GM21786 (cell line): ENCODE measurements at regions not wholly inside any gene's neighbourhood (a gene's known extent, or its start where the extent isn't known, plus 50 kb on each side); places are given as distances from the start of the nearest gene placed in this dataset.
"Not testable (repeated sequence)": the region's sequence is repeated elsewhere in the genome, so short reads cannot be mapped to it uniquely, and the experiment has no call there.

Experiments
- ATAC-seq: cut with Tn5 transposase; IDR thresholded peaks from one replicate; pipeline ENCODE4 v1.9.1; 2021; ENCODE audit not compliant: unreplicated experiment

GRCh38 chr11:37957717-37958116, 1359.7 kb upstream of the RAG2 start:
- no peak for ATAC-seq

- no peak for ATAC-seq
These were observed 1354.0 kb upstream of the RAG2 start for GRCh38 chr11:37951996-37952395.

- no peak for ATAC-seq
These were observed 1350.2 kb upstream of the RAG2 start for GRCh38 chr11:37948258-37948657.

GRCh38 chr11:37947821-37948220, 1349.8 kb upstream of the RAG2 start:
- ATAC-seq = no peak

- no peak for ATAC-seq
These were observed 1348.2 kb upstream of the RAG2 start for GRCh38 chr11:37946155-37946766.

GRCh38 chr11:37942081-37942480, 1344.0 kb upstream of the RAG2 start:
- no peak for ATAC-seq

- no peak for ATAC-seq
These were observed 1331.1 kb upstream of the RAG2 start for GRCh38 chr11:37929100-37929653.

GRCh38 chr11:37926772-37927171, 1328.7 kb upstream of the RAG2 start:
- no peak for ATAC-seq

GRCh38 chr11:37916331-37916730, 1318.3 kb upstream of the RAG2 start:
- no peak for ATAC-seq

GRCh38 chr11:37914859-37915258, 1316.8 kb upstream of the RAG2 start:
- no peak for ATAC-seq

GRCh38 chr11:37908219-37908548, 1310.1 kb upstream of the RAG2 start:
- no peak for ATAC-seq

- ATAC-seq = no peak
These were observed 1309.6 kb upstream of the RAG2 start for GRCh38 chr11:37907436-37908218.

GRCh38 chr11:37905707-37906417, 1307.8 kb upstream of the RAG2 start:
- no peak for ATAC-seq

- ATAC-seq = no peak
These were observed 1298.0 kb upstream of the RAG2 start for GRCh38 chr11:37896016-37896415.

GRCh38 chr11:37881741-37882140, 1283.7 kb upstream of the RAG2 start:
- no peak for ATAC-seq

GRCh38 chr11:37861671-37862070, 1263.6 kb upstream of the RAG2 start:
- ATAC-seq = no peak

- ATAC-seq = not testable (repeated sequence)
These were observed 1260.9 kb upstream of the RAG2 start for GRCh38 chr11:37858806-37859537.

GRCh38 chr11:37858398-37858797, 1260.4 kb upstream of the RAG2 start:
- ATAC-seq = no peak

GRCh38 chr11:37857726-37858125, 1259.7 kb upstream of the RAG2 start:
- no peak for ATAC-seq

- no peak for ATAC-seq
These were observed 1251.7 kb upstream of the RAG2 start for GRCh38 chr11:37849706-37850105.

GRCh38 chr11:37843603-37844002, 1245.6 kb upstream of the RAG2 start:
- ATAC-seq = no peak
